Keratinocyte (primary cell): ENCODE measurements at regions not wholly inside any gene's neighbourhood (a gene's known extent, or its start where the extent isn't known, plus 50 kb on each side); places are given as distances from the start of the nearest gene placed in this dataset.

ENCODE experiments used
- DNase-seq: peaks from one replicate; pipeline ENCODE4 v3.0.0-alpha.2; 2011; ENCODE audit warnings: low read depth, missing footprints, low spot score
- FAIRE-seq: peaks from 2 replicates; lab custom pipeline; 2011; peaks lifted over from hg19 to GRCh38; lab: Jason Lieb, UNC
- H2AFZ ChIP-seq: 2 replicates; pipeline ENCODE4 v1.6.0; 2012; ENCODE audit warnings: low read length, control low read depth, inconsistent platforms; ENCODE audit not compliant: control insufficient read depth
- H3K27ac ChIP-seq: 2 replicates; pipeline ENCODE4 v1.5.1; 2011; ENCODE audit warnings: low read length; ENCODE audit not compliant: control insufficient read depth, insufficient read depth
- H3K27me3 ChIP-seq: 3 replicates; pipeline ENCODE4 v1.6.0; 2011; ENCODE audit warnings: low read length; ENCODE audit not compliant: control insufficient read depth, insufficient read depth; ENCODE audit errors: extremely low read depth
- H3K36me3 ChIP-seq, 2 experiments: 2 replicates in 1 of 2; 3 replicates in 1 of 2; pipeline ENCODE4 v1.5.1; 2011; ENCODE audit warnings: low read length in 2 of 2, mild to moderate bottlenecking in 1 of 2; ENCODE audit not compliant: control insufficient read depth in 2 of 2, insufficient read depth in 2 of 2; ENCODE audit errors: extremely low read depth in 1 of 2
- H3K4me1 ChIP-seq: 3 replicates; pipeline ENCODE4 v1.5.1; 2011; ENCODE audit warnings: low read length; ENCODE audit not compliant: control insufficient read depth, insufficient read depth; ENCODE audit errors: extremely low read depth
- H3K4me2 ChIP-seq: 3 replicates; pipeline ENCODE4 v1.6.0; 2011; ENCODE audit warnings: low read depth, low read length; ENCODE audit not compliant: control insufficient read depth, insufficient read depth; ENCODE audit errors: extremely low read depth
- H3K4me3 ChIP-seq, 3 experiments: fragments of 200-600 bp in 1 of 3; sonication (generic) in 1 of 3; 2 replicates in 2 of 3; 3 replicates in 1 of 3; pipeline ENCODE4 v1.5.1; 2011 to 2016; ENCODE audit warnings: low read length in 3 of 3, mild to moderate bottlenecking in 3 of 3, control low read depth in 2 of 3, inconsistent platforms in 1 of 3, low read depth in 1 of 3, mixed read lengths in 1 of 3, mixed run types in 1 of 3, moderate library complexity in 1 of 3; ENCODE audit not compliant: control insufficient read depth in 2 of 3, insufficient read depth in 2 of 3; ENCODE audit errors: extremely low read depth in 1 of 3
- H3K79me2 ChIP-seq: 2 replicates; pipeline ENCODE4 v1.6.0; 2012; ENCODE audit warnings: low read length; ENCODE audit not compliant: control insufficient read depth, insufficient read depth
- H3K9ac ChIP-seq: 3 replicates; pipeline ENCODE4 v1.6.0; 2011; ENCODE audit warnings: low read length; ENCODE audit not compliant: control insufficient read depth, insufficient read depth; ENCODE audit errors: extremely low read depth
- H3K9me1 ChIP-seq: 3 replicates; pipeline ENCODE4 v1.6.0; 2011; ENCODE audit warnings: low read length; ENCODE audit not compliant: control insufficient read depth, insufficient read depth; ENCODE audit errors: extremely low read depth
- H3K9me3 ChIP-seq: 2 replicates; pipeline ENCODE4 v1.5.1; 2012; ENCODE audit warnings: low read depth, low read length; ENCODE audit not compliant: control insufficient read depth
- H4K20me1 ChIP-seq: 3 replicates; pipeline ENCODE4 v1.6.0; 2011; ENCODE audit warnings: low read length; ENCODE audit not compliant: control insufficient read depth, insufficient read depth; ENCODE audit errors: extremely low read depth
- EZH2 ChIP-seq: IDR thresholded peaks from one replicate; pipeline ENCODE4 v1.6.1; 2012; ENCODE audit warnings: inconsistent platforms, mild to moderate bottlenecking, low read length, moderate library complexity
- dilution Hi-C: fragments of 300-500 bp; cut with MboI; formaldehyde crosslinking; loops from one replicate; pipeline ENCODE4 v1.7.0; 2020; ENCODE audit warnings: low sequenced_read_pairs; ENCODE audit not compliant: extremely low pct_ligation_motif_present
- TF ChIP-seq, protein P1 (sequence below), 3 experiments: IDR thresholded peaks in 1 of 3; conservative IDR thresholded peaks in 1 of 3; optimal IDR thresholded peaks in 1 of 3; 2 replicates in 2 of 3; 3 replicates in 1 of 3; pipeline versions ENCODE3 to v1.5.1; 2011; ENCODE audit warnings: low read length in 3 of 3, mild to moderate bottlenecking in 3 of 3, moderate library complexity in 2 of 3, control low read depth in 1 of 3, inconsistent platforms in 1 of 3; ENCODE audit not compliant: insufficient read depth in 2 of 3; ENCODE audit errors: extremely low read depth in 1 of 3

DNA sequence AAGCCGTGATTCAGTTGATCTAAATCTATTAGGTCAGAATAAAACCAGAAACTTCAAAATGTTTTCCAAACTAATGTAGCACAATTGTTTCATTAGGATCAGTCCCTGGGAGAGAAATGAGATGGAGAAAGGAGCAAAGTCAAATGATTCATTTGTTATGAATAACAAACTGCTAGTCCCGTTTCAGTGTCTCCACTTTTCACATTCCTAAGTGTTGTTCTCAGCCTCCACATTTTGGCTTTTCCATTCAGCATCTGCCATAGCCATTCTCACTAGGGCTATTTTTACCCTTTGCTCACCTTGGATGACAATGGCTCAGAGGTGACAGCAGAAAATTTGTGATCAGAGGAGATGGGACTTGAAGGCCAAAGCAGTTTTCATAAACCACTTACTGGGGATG is 314.1 kb upstream of the KIF2A start:
- Histone ChIP-seq H3K79me2 (no peaks in the 10 kb centered on the region), H3K9me1 (no peaks in the 10 kb centered on the region), H3K27me3 (no peaks in the 10 kb centered on the region), H3K9me3 (no peaks in the 10 kb centered on the region), H4K20me1 (no peaks in the 10 kb centered on the region), H3K36me3 (no peaks in the 10 kb centered on the region), H3K9ac (no peak overlapping the region), H3K27ac (no peak overlapping the region), H3K4me2 (no peak overlapping the region), H3K4me3 (no peak overlapping the region), H3K4me1 (no peaks in the 10 kb centered on the region), H2AFZ (no peak overlapping the region)
- DNase-seq (no peak), FAIRE-seq (no peak)
- TF ChIP-seq EZH2: no peak
- TF ChIP-seq, protein P1, sequence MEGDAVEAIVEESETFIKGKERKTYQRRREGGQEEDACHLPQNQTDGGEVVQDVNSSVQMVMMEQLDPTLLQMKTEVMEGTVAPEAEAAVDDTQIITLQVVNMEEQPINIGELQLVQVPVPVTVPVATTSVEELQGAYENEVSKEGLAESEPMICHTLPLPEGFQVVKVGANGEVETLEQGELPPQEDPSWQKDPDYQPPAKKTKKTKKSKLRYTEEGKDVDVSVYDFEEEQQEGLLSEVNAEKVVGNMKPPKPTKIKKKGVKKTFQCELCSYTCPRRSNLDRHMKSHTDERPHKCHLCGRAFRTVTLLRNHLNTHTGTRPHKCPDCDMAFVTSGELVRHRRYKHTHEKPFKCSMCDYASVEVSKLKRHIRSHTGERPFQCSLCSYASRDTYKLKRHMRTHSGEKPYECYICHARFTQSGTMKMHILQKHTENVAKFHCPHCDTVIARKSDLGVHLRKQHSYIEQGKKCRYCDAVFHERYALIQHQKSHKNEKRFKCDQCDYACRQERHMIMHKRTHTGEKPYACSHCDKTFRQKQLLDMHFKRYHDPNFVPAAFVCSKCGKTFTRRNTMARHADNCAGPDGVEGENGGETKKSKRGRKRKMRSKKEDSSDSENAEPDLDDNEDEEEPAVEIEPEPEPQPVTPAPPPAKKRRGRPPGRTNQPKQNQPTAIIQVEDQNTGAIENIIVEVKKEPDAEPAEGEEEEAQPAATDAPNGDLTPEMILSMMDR (optimal IDR thresholded peaks at IDR 0.05 in 1 of 3, IDR thresholded peaks at IDR 0.05 in 1 of 3, conservative IDR thresholded peaks at IDR 0.05 in 1 of 3; ENCODE audit: extremely low read depth in 1 of 3, insufficient read depth in 2 of 3, low read length in 3 of 3): no peak
- dilution Hi-C loops: no loop called here

DNA sequence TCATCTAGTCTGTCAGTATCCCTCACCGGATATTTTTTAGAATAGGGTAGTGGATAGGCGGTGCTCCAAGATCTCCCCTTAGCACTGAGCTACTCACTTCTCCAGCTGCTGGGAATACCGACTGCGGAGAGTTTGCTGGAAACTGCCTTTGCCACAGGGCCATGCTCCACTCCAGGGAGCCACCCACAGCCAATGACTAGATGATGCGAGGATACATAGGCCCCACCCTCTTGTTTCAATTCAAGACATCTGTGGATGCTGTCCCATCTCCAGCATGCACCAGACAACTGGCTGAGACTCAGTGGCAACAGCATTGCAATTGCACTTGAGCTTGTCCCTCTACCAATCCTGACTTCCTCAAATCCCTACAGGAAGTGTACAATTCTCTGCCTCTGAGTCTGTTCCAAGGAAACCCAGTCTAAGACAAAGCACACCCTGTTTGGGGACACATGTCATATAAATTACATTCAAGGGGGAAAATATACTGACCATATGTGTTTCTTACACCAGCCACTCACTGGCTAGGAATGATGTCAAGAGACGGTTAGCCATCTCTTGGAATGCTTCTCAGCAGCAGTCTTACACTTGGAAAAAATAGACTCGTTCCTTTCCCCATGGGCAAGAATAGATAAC is 312.6 kb upstream of the KIF2A start:
- no peak overlapping the region for H2AFZ ChIP-seq
- TF ChIP-seq, protein P1 (optimal IDR thresholded peaks at IDR 0.05 in 1 of 3, IDR thresholded peaks at IDR 0.05 in 1 of 3, conservative IDR thresholded peaks at IDR 0.05 in 1 of 3; ENCODE audit: extremely low read depth in 1 of 3, insufficient read depth in 2 of 3, low read length in 3 of 3): no peak
- no peak for TF ChIP-seq EZH2
- H3K9me1 ChIP-seq: no peaks in the 10 kb centered on the region
- H3K9me3 ChIP-seq: no peaks in the 10 kb centered on the region
- dilution Hi-C loops: no loop called here
- no peaks in the 10 kb centered on the region for H3K4me1 ChIP-seq
- no peak for FAIRE-seq
- H3K79me2 ChIP-seq: no peaks in the 10 kb centered on the region
- no peak overlapping the region for H3K4me2 ChIP-seq
- no peaks in the 10 kb centered on the region for H3K27me3 ChIP-seq
- H3K36me3 ChIP-seq: no peaks in the 10 kb centered on the region
- no peak for DNase-seq
- H3K27ac ChIP-seq: no peak overlapping the region
- no peaks in the 10 kb centered on the region for H4K20me1 ChIP-seq
- H3K4me3 ChIP-seq: no peak overlapping the region
- no peak overlapping the region for H3K9ac ChIP-seq
